NCI-H510A (cell line): ENCODE measurements at regions not wholly inside any gene's neighbourhood (a gene's known extent, or its start where the extent isn't known, plus 50 kb on each side); places are given as distances from the start of the nearest gene placed in this dataset.

Source experiments
- DNase-seq: peaks from one replicate; lab custom pipeline; 2025; lab: John Stamatoyannopoulos, UW

GRCh38 chr3:44090036-44090435 is 151.7 kb upstream of the TOPAZ1 start:
- DNase-seq: no peak

GRCh38 chr3:44092497-44092896 is 149.2 kb upstream of the TOPAZ1 start:
- DNase-seq: no peak

- DNase-seq: no peak
These were observed 148.2 kb upstream of the TOPAZ1 start for GRCh38 chr3:44093531-44093930.

- no peak for DNase-seq
These were observed 142.8 kb upstream of the TOPAZ1 start for GRCh38 chr3:44098656-44099415.

- DNase-seq: no peak
These were observed 142.0 kb upstream of the TOPAZ1 start for GRCh38 chr3:44099566-44100297.

- DNase-seq: no peak
These were observed 141.4 kb upstream of the TOPAZ1 start for GRCh38 chr3:44100298-44100695.

- no peak for DNase-seq
These were observed 137.6 kb upstream of the TOPAZ1 start for GRCh38 chr3:44104043-44104442.

GRCh38 chr3:44104668-44105321 is 136.9 kb upstream of the TOPAZ1 start:
- DNase-seq: no peak

- DNase-seq: no peak
These were observed 136.1 kb upstream of the TOPAZ1 start for GRCh38 chr3:44105571-44105970.

- no peak for DNase-seq
These were observed 134.9 kb upstream of the TOPAZ1 start for GRCh38 chr3:44106756-44107155.

GRCh38 chr3:44108481-44108880 is 133.2 kb upstream of the TOPAZ1 start:
- DNase-seq: no peak

- DNase-seq: no peak
These were observed 131.8 kb upstream of the TOPAZ1 start for GRCh38 chr3:44109771-44110361.

GRCh38 chr3:44110648-44111047 is 131.0 kb upstream of the TOPAZ1 start:
- DNase-seq: no peak

- DNase-seq: no peak
These were observed 130.2 kb upstream of the TOPAZ1 start for GRCh38 chr3:44111482-44111881.

GRCh38 chr3:44114142-44114541 is 127.5 kb upstream of the TOPAZ1 start:
- DNase-seq: no peak

GRCh38 chr3:44117239-44117638 is 124.4 kb upstream of the TOPAZ1 start:
- DNase-seq: no peak

- DNase-seq: no peak
These were observed 124.0 kb upstream of the TOPAZ1 start for GRCh38 chr3:44117736-44118135.

- no peak for DNase-seq
These were observed 120.7 kb upstream of the TOPAZ1 start for GRCh38 chr3:44120721-44121582.

- DNase-seq: no peak
These were observed 116.4 kb upstream of the TOPAZ1 start for GRCh38 chr3:44125246-44125645.

GRCh38 chr3:44125882-44126281 is 115.8 kb upstream of the TOPAZ1 start:
- no peak for DNase-seq

- DNase-seq: no peak
These were observed 113.5 kb upstream of the TOPAZ1 start for GRCh38 chr3:44128057-44128775.
